H1 (cell line): ENCODE measurements at regions not wholly inside any gene's neighbourhood (a gene's known extent, or its start where the extent isn't known, plus 50 kb on each side); places are given as distances from the start of the nearest gene placed in this dataset.
"Not testable (repeated sequence)": the region's sequence is repeated elsewhere in the genome, so short reads cannot be mapped to it uniquely, and the experiment has no call there.

Source experiments
- CTCF ChIA-PET: fragments of 300-600 bp; sonication (Branson Sonifier 250); formaldehyde crosslinking; loops from one replicate; lab custom pipeline; 2021; ENCODE audit not compliant: partially characterized antibody; lab: Charles Lee
- POLR2A ChIA-PET: fragments of 300-600 bp; sonication (Branson Sonifier 250); formaldehyde crosslinking; loops from one replicate; lab custom pipeline; 2021; ENCODE audit warnings: inconsistent platforms; ENCODE audit not compliant: partially characterized antibody; lab: Charles Lee
- DNase-seq, 2 experiments: peaks; one replicate each; pipeline versions ENCODE4 v3.0.0 to v3.0.0-alpha.2; 2010 to 2022; ENCODE audit warnings: low spot score in 2 of 2, low read depth in 1 of 2, mixed read lengths in 1 of 2
- FAIRE-seq: peaks from 2 replicates; lab custom pipeline; 2011; peaks lifted over from hg19 to GRCh38; lab: Jason Lieb, UNC
- H2AFZ ChIP-seq: 2 replicates; pipeline ENCODE4 v1.8.1; 2012; ENCODE audit warnings: low read length, inconsistent platforms
- H2AK5ac ChIP-seq: 2 replicates; pipeline ENCODE4 v1.6.1; 2013; ENCODE audit warnings: low read depth, low read length
- H2BK120ac ChIP-seq: replicated peaks from 2 replicates; pipeline ENCODE3; 2013; ENCODE audit warnings: low read depth, low read length, inconsistent platforms
- H2BK12ac ChIP-seq: 2 replicates; pipeline ENCODE4 v1.6.1; 2013; ENCODE audit warnings: low read depth, low read length
- H2BK15ac ChIP-seq: 2 replicates; pipeline ENCODE4 v1.6.1; 2013; ENCODE audit warnings: low read length
- H2BK20ac ChIP-seq: 2 replicates; pipeline ENCODE4 v1.6.1; 2013; ENCODE audit warnings: low read length
- H2BK5ac ChIP-seq: 2 replicates; pipeline ENCODE4 v1.6.1; 2013; ENCODE audit warnings: low read depth, low read length
- H3K14ac ChIP-seq: 2 replicates; pipeline ENCODE4 v1.6.1; 2013; ENCODE audit warnings: inconsistent platforms; ENCODE audit not compliant: insufficient read length
- H3K18ac ChIP-seq: 2 replicates; pipeline ENCODE4 v1.6.1; 2013; ENCODE audit warnings: low read length; ENCODE audit errors: extremely low read depth
- H3K23ac ChIP-seq: 2 replicates; pipeline ENCODE4 v1.6.1; 2013; ENCODE audit warnings: inconsistent platforms; ENCODE audit not compliant: insufficient read length
- H3K23me2 ChIP-seq: 2 replicates; pipeline ENCODE4 v1.6.1; 2013; ENCODE audit warnings: low read depth, low read length
- H3K27ac ChIP-seq: 2 replicates; pipeline ENCODE4 v1.6.1; 2011; ENCODE audit warnings: low read depth, low read length, inconsistent platforms
- H3K27me3 ChIP-seq, 4 experiments: replicated peaks in 1 of 4; 1 replicate in 1 of 4; 2 replicates in 3 of 4; pipeline versions ENCODE4 v1.6.1 to v1.8.1; 2011 to 2013; ENCODE audit warnings: low read length in 3 of 4, mild to moderate bottlenecking in 3 of 4, inconsistent platforms in 2 of 4, mixed read lengths in 2 of 4, moderate library complexity in 1 of 4; ENCODE audit not compliant: control insufficient read depth in 3 of 4, insufficient read depth in 3 of 4; ENCODE audit errors: extremely low read depth in 1 of 4
- H3K36me3 ChIP-seq, 4 experiments: 2 replicates each; pipeline versions ENCODE4 v1.6.1 to v1.8.1; 2011 to 2013; ENCODE audit warnings: mild to moderate bottlenecking in 4 of 4, low read length in 3 of 4, moderate library complexity in 2 of 4, control low read depth in 1 of 4, inconsistent platforms in 1 of 4; ENCODE audit not compliant: insufficient read depth in 4 of 4, control insufficient read depth in 2 of 4
- H3K4ac ChIP-seq: replicated peaks from 2 replicates; pipeline ENCODE3; 2013; ENCODE audit warnings: low read length, low read depth, mixed read lengths, inconsistent platforms; ENCODE audit not compliant: insufficient read length
- H3K4me1 ChIP-seq, 4 experiments: replicated peaks in 1 of 4; 1 replicate in 1 of 4; 2 replicates in 3 of 4; pipeline versions ENCODE4 v1.6.1 to v1.8.1; 2011 to 2013; ENCODE audit warnings: low read length in 3 of 4, inconsistent platforms in 2 of 4, mixed read lengths in 1 of 4; ENCODE audit not compliant: insufficient read depth in 4 of 4, control insufficient read depth in 3 of 4
- H3K4me2 ChIP-seq, 2 experiments: 2 replicates each; pipeline versions ENCODE4 v1.6.1 to v1.8.1; 2011 to 2013; ENCODE audit warnings: low read depth in 2 of 2, low read length in 2 of 2, control low read depth in 1 of 2, inconsistent platforms in 1 of 2, mild to moderate bottlenecking in 1 of 2; ENCODE audit not compliant: insufficient read depth in 1 of 2
- H3K4me3 ChIP-seq, 4 experiments: fragments of 200-600, 300-600 bp in 1 of 4; sonication (generic), shearing (Covaris generic), sonication (Bioruptor Twin) in 1 of 4; 2 replicates each; pipeline versions ENCODE4 v1.5.1 to v1.8.1; 2011 to 2016; ENCODE audit warnings: low read length in 4 of 4, low read depth in 3 of 4, control low read depth in 2 of 4, inconsistent platforms in 2 of 4, mild to moderate bottlenecking in 2 of 4, mixed read lengths in 1 of 4, moderate library complexity in 1 of 4; ENCODE audit not compliant: insufficient read depth in 2 of 4; ENCODE audit errors: extremely low read depth in 1 of 4
- H3K56ac ChIP-seq: replicated peaks from 2 replicates; pipeline ENCODE3; 2013; ENCODE audit warnings: low read depth, mild to moderate bottlenecking, mixed read lengths, low read length, inconsistent platforms; ENCODE audit not compliant: insufficient read length
- H3K79me1 ChIP-seq: 2 replicates; pipeline ENCODE4 v1.6.1; 2013; ENCODE audit warnings: low read depth, low read length, control low read depth
- H3K79me2 ChIP-seq, 2 experiments: 2 replicates each; pipeline versions ENCODE4 v1.6.1 to v1.8.1; 2012 to 2013; ENCODE audit warnings: low read length in 2 of 2, mild to moderate bottlenecking in 2 of 2, inconsistent platforms in 1 of 2; ENCODE audit not compliant: insufficient read depth in 2 of 2, control insufficient read depth in 1 of 2
- H3K9ac ChIP-seq, 4 experiments: replicated peaks in 1 of 4; 1 replicate in 1 of 4; 2 replicates in 3 of 4; pipeline versions ENCODE4 v1.6.1 to v1.8.1; 2011 to 2013; ENCODE audit warnings: low read depth in 3 of 4, low read length in 3 of 4, control low read depth in 2 of 4, mild to moderate bottlenecking in 2 of 4, moderate library complexity in 2 of 4, inconsistent platforms in 1 of 4; ENCODE audit errors: extremely low read depth in 1 of 4
- H3K9me3 ChIP-seq, 2 experiments: 2 replicates each; pipeline versions ENCODE4 v1.6.1 to v1.8.1; 2012 to 2013; ENCODE audit warnings: mild to moderate bottlenecking in 2 of 2, moderate library complexity in 2 of 2, control low read depth in 1 of 2, inconsistent platforms in 1 of 2, low read depth in 1 of 2, low read length in 1 of 2, mixed read lengths in 1 of 2; ENCODE audit not compliant: insufficient read depth in 2 of 2
- H4K20me1 ChIP-seq, 2 experiments: replicated peaks in 1 of 2; 2 replicates each; pipeline versions ENCODE3 to v1.8.1; 2011 to 2013; ENCODE audit warnings: inconsistent platforms in 2 of 2, low read length in 2 of 2, mild to moderate bottlenecking in 1 of 2; ENCODE audit not compliant: insufficient read depth in 2 of 2, control insufficient read depth in 1 of 2
- H4K5ac ChIP-seq: 2 replicates; pipeline ENCODE4 v1.6.1; 2013; ENCODE audit warnings: low read length, low read depth, mixed read lengths, inconsistent platforms; ENCODE audit not compliant: insufficient read length
- H4K8ac ChIP-seq: 2 replicates; pipeline ENCODE4 v1.8.0; 2013; ENCODE audit warnings: mild to moderate bottlenecking, moderate library complexity, low read length, inconsistent platforms; ENCODE audit not compliant: insufficient read depth; ENCODE audit errors: extremely low read depth
- H4K91ac ChIP-seq: replicated peaks from 2 replicates; pipeline ENCODE3; 2013; ENCODE audit warnings: low read length, mixed read lengths, inconsistent platforms; ENCODE audit not compliant: insufficient read length
- WGBS, 2 experiments: shearing (Covaris generic) in 1 of 2; methylation state at CpG; one replicate each; pipeline versions ENCODE4 v1.1.6 to v1.1.7; 2013 to 2015; ENCODE audit warnings: low lambda C conversion rate in 2 of 2, mixed read lengths in 2 of 2, inconsistent platforms in 1 of 2, low coverage in 1 of 2, missing lambda C conversion rate in 1 of 2; ENCODE audit not compliant: insufficient replicate concordance in 2 of 2, insufficient coverage in 1 of 2, insufficient read length in 1 of 2; ENCODE audit errors: extremely low coverage in 1 of 2, missing lambda C conversion rate in 1 of 2; 5-methylcytosine and 5-hydroxymethylcytosine counted together
- TF ChIP-seq, protein P1 (sequence below), 3 experiments: IDR thresholded peaks; 1 replicate in 2 of 3; 2 replicates in 1 of 3; pipeline versions ENCODE4 v1.5.1 to v1.6.1; 2011; ENCODE audit warnings: low read length in 3 of 3, mild to moderate bottlenecking in 3 of 3, inconsistent platforms in 2 of 3, low read depth in 1 of 3, moderate library complexity in 1 of 3; ENCODE audit not compliant: insufficient read depth in 1 of 3; ENCODE audit errors: control extremely low read depth in 1 of 3

GRCh38 chr6:11416099-11416935, 121.2 kb upstream of the TMEM170B start:
- H2BK15ac ChIP-seq, H3K4me2 ChIP-seq, H3K79me1 ChIP-seq, H3K14ac ChIP-seq, H3K79me2 ChIP-seq, H4K8ac ChIP-seq, H4K20me1 ChIP-seq, H2AK5ac ChIP-seq, H2BK12ac ChIP-seq, H3K23me2 ChIP-seq, H3K27me3 ChIP-seq, H3K9ac ChIP-seq, H3K9me3 ChIP-seq, H3K4me1 ChIP-seq, H2BK120ac ChIP-seq, H3K4ac ChIP-seq, H3K27ac ChIP-seq, H4K91ac ChIP-seq, H3K18ac ChIP-seq, H4K5ac ChIP-seq, H3K56ac ChIP-seq, H3K23ac ChIP-seq, DNase-seq, H2AFZ ChIP-seq, H3K36me3 ChIP-seq, H3K4me3 ChIP-seq, FAIRE-seq, H2BK5ac ChIP-seq: not testable (repeated sequence)
- peak overlapping the region; percentile 13; the same call in 1 of the 2 replicates for H2BK20ac ChIP-seq
- POLR2A ChIA-PET = interaction anchor here (0.6 to 0.8 kb wide), 3 partner anchors 8 to 84 kb away, joined by 3 read pairs; no protein-coding TSS in a partner anchor
- 87% methylated on average over 7 of the region's 7 CpGs; no CpG with 5 or more reads in 1 of the 2 experiments for WGBS, 2 experiments
- TF ChIP-seq, protein P1, sequence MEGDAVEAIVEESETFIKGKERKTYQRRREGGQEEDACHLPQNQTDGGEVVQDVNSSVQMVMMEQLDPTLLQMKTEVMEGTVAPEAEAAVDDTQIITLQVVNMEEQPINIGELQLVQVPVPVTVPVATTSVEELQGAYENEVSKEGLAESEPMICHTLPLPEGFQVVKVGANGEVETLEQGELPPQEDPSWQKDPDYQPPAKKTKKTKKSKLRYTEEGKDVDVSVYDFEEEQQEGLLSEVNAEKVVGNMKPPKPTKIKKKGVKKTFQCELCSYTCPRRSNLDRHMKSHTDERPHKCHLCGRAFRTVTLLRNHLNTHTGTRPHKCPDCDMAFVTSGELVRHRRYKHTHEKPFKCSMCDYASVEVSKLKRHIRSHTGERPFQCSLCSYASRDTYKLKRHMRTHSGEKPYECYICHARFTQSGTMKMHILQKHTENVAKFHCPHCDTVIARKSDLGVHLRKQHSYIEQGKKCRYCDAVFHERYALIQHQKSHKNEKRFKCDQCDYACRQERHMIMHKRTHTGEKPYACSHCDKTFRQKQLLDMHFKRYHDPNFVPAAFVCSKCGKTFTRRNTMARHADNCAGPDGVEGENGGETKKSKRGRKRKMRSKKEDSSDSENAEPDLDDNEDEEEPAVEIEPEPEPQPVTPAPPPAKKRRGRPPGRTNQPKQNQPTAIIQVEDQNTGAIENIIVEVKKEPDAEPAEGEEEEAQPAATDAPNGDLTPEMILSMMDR (IDR thresholded peaks at IDR 0.05; ENCODE audit: control extremely low read depth in 1 of 3, insufficient read depth in 1 of 3, low read depth in 1 of 3, low read length in 3 of 3) = peak in 1 of 3 experiments; percentile 35; a peak in 2 of 4 replicates
- CTCF ChIA-PET = interaction anchor here (0.8 to 2.0 kb wide), 11 partner anchors 9 to 349 kb away, joined by 3 to 7 read pairs (median 4); partner anchors contain the start of gene NEDD9
